Natural killer cell (primary cell): ENCODE measurements at regions not wholly inside any gene's neighbourhood (a gene's known extent, or its start where the extent isn't known, plus 50 kb on each side); places are given as distances from the start of the nearest gene placed in this dataset.

Experiments used
- ATAC-seq, 3 donors: fragments of 150-1000 bp in 2 of 3; fragments of 200-7000 bp in 1 of 3; cut with Tn5 transposase; 1 replicate in 1 of 3; 2 replicates in 2 of 3; pipeline ENCODE4 v1.10.0; 2021; ENCODE audit warnings: mild to moderate bottlenecking in 2 of 3, moderate library complexity in 2 of 3
- DNase-seq, 2 donors: peaks; one replicate each; pipeline versions ENCODE4 v3.0.0 to v3.0.0-alpha.2; 2013 to 2021; ENCODE audit warnings: mixed read lengths in 1 of 2
- H3K27ac ChIP-seq: one replicate; pipeline ENCODE4 v1.5.1; 2013; ENCODE audit warnings: mild to moderate bottlenecking, low read length
- H3K27me3 ChIP-seq: one replicate; pipeline ENCODE4 v1.6.1; 2013; ENCODE audit warnings: low read length; ENCODE audit not compliant: control insufficient read depth, insufficient read depth
- H3K36me3 ChIP-seq: one replicate; pipeline ENCODE4 v1.6.1; 2013; ENCODE audit warnings: low read length; ENCODE audit not compliant: control insufficient read depth, insufficient read depth
- H3K4me1 ChIP-seq: one replicate; pipeline ENCODE4 v1.6.1; 2013; ENCODE audit warnings: low read length; ENCODE audit not compliant: control insufficient read depth, insufficient read depth
- H3K4me3 ChIP-seq: one replicate; pipeline ENCODE4 v1.5.1; 2013; ENCODE audit warnings: low read length
- H3K9me3 ChIP-seq: one replicate; pipeline ENCODE4 v1.6.1; 2013; ENCODE audit warnings: low read length; ENCODE audit not compliant: control insufficient read depth, insufficient read depth
- H3K27ac Mint-ChIP-seq, 2 donors: one replicate each; pipeline ENCODE4 v1.8.0; 2022; ENCODE audit warnings: mild to moderate bottlenecking in 2 of 2, mixed read lengths in 2 of 2, moderate library complexity in 1 of 2
- H3K27me3 Mint-ChIP-seq, 2 donors: one replicate each; pipeline ENCODE4 v1.8.0; 2022; ENCODE audit warnings: low read depth in 2 of 2, mixed read lengths in 2 of 2
- H3K36me3 Mint-ChIP-seq: one replicate; pipeline ENCODE4 v1.8.0; 2022; ENCODE audit warnings: mixed read lengths
- H3K4me1 Mint-ChIP-seq, 2 donors: one replicate each; pipeline ENCODE4 v1.8.0; 2022; ENCODE audit warnings: mixed read lengths in 2 of 2
- H3K4me3 Mint-ChIP-seq: one replicate; pipeline ENCODE4 v1.8.0; 2022; ENCODE audit warnings: mild to moderate bottlenecking, moderate library complexity, mixed read lengths
- H3K9me3 Mint-ChIP-seq, 2 donors: one replicate each; pipeline ENCODE4 v1.8.0; 2022; ENCODE audit warnings: mixed read lengths in 2 of 2
- WGBS: methylation state at CpG from one replicate; pipeline ENCODE4 v1.1.7; 2013; ENCODE audit warnings: missing lambda C conversion rate; ENCODE audit not compliant: insufficient coverage; 5-methylcytosine and 5-hydroxymethylcytosine counted together
- intact Hi-C: fragments of 100-400 bp; cut with micrococcal nuclease; formaldehyde crosslinking; loops from one replicate; pipeline ENCODE4 v1.14.2; 2022
- TF ChIP-seq, protein P1 (sequence below): fragments of 200-600 bp; IDR thresholded peaks from one replicate; pipeline ENCODE4 v1.8.0; 2022; ENCODE audit warnings: antibody characterized with exemption

DNA sequence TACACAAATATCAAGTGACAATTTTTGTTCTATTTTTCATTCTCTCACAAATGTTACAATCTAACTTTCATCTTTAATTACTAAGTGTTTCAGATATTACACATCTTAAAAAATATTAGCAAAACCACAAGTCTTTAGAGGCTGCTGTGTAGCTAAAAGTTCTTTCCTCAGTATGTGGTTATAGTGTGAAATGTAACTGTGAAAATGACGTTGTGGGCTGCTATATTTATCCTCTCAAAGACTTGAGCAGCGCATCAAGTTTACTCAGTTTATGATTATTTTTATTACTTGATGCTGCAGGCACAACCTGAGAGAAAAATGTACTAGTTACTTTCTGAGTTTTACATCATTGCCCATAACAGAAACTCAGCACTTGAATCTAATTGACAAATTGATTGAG, 2860.6 kb upstream of the PCDH20 start:
- H3K27ac ChIP-seq: no peak overlapping the region
- Mint-ChIP-seq H3K36me3 (no peaks in the 10 kb centered on the region), H3K4me3 (no peak overlapping the region), H3K27ac (no peak overlapping the region), H3K9me3 (peaks cover 3 to 6% of the 10 kb centered on the region in 2 donors), H3K27me3 (no peaks in the 10 kb centered on the region), H3K4me1 (no peaks in the 10 kb centered on the region)
- intact Hi-C loops: no loop called here
- 17% methylated on average over 2 of the region's 2 CpGs for WGBS
- no peaks in the 10 kb centered on the region for H3K4me1 ChIP-seq
- H3K9me3 ChIP-seq: peaks cover 3% of the 10 kb centered on the region
- ATAC-seq (no peak), DNase-seq (no peak)
- H3K36me3 ChIP-seq: no peaks in the 10 kb centered on the region
- no peaks in the 10 kb centered on the region for H3K27me3 ChIP-seq
- TF ChIP-seq, protein P1, sequence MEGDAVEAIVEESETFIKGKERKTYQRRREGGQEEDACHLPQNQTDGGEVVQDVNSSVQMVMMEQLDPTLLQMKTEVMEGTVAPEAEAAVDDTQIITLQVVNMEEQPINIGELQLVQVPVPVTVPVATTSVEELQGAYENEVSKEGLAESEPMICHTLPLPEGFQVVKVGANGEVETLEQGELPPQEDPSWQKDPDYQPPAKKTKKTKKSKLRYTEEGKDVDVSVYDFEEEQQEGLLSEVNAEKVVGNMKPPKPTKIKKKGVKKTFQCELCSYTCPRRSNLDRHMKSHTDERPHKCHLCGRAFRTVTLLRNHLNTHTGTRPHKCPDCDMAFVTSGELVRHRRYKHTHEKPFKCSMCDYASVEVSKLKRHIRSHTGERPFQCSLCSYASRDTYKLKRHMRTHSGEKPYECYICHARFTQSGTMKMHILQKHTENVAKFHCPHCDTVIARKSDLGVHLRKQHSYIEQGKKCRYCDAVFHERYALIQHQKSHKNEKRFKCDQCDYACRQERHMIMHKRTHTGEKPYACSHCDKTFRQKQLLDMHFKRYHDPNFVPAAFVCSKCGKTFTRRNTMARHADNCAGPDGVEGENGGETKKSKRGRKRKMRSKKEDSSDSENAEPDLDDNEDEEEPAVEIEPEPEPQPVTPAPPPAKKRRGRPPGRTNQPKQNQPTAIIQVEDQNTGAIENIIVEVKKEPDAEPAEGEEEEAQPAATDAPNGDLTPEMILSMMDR: no peak
- no peak overlapping the region for H3K4me3 ChIP-seq

DNA sequence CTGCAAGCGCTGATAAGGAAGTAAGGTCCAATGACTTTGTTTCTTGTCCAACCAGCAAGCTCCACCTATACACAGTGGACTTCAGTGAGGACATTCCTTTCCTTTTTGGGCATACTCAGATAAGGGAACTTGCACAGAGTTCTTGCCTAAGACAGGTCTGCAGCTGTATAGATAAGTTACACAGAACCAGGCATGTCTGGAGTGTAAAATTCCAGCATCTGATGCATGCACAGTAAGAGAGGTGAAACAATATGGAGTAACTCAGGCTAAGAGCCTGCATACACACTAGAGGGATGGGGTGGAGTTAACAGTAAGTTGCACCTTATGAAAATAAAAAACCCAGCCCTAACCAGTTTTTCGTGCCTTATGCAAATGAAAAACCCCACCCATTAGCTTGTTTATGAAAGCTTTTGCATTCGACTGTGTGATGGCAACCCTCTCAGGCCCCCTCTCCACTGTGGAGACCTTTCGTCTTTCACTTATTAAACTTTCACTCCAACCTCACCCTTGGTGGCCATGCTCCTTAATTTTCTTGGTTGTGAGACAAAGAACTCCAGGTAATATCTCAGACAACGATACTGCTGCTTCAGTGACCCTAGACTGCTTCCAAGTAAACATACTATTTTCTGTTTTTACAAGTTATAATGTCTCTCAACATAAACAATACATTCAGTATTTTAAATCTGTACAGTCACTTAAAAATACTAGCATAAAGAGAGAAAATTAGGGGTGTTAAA, 2859.0 kb upstream of the PCDH20 start:
- DNase-seq (no peak), ATAC-seq (no peak)
- H3K27me3 Mint-ChIP-seq: no peaks in the 10 kb centered on the region
- H3K27me3 ChIP-seq: no peaks in the 10 kb centered on the region
- no peaks in the 10 kb centered on the region for H3K4me1 Mint-ChIP-seq
- no peak overlapping the region for H3K27ac Mint-ChIP-seq
- H3K27ac ChIP-seq: no peak overlapping the region
- H3K9me3 ChIP-seq: peaks cover 3% of the 10 kb centered on the region
- no peak overlapping the region for H3K4me3 ChIP-seq
- intact Hi-C loops: no loop called here
- peaks cover 3 to 6% of the 10 kb centered on the region in 2 donors for H3K9me3 Mint-ChIP-seq
- no peak overlapping the region for H3K4me3 Mint-ChIP-seq
- H3K36me3 ChIP-seq: no peaks in the 10 kb centered on the region
- TF ChIP-seq, protein P1: no peak
- H3K36me3 Mint-ChIP-seq: no peaks in the 10 kb centered on the region
- 64% methylated on average over 5 of the region's 5 CpGs for WGBS
- H3K4me1 ChIP-seq: no peaks in the 10 kb centered on the region

DNA sequence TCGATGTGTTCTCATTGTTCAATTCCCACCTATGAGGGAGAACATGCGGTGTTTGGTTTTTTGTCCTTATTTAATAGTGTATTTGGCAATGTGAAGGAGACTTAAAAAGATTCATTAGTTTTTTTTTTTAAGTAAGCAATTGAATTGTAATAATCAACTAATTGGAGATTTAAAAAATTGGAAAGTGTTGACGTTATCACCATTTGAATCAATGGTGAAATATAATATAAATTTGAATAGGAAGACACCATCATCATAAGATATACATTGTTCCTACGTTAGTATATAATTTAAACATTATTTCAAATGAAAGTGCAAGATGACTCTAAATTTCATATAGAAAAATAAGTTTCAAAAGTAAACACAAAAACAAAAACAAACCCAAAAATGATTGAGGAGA, 2858.1 kb upstream of the PCDH20 start:
- no peak overlapping the region for H3K4me3 ChIP-seq
- no peaks in the 10 kb centered on the region for H3K27me3 Mint-ChIP-seq
- H3K9me3 ChIP-seq: peaks cover 3% of the 10 kb centered on the region
- no peak overlapping the region for H3K27ac ChIP-seq
- TF ChIP-seq, protein P1: no peak
- H3K4me1 ChIP-seq: no peaks in the 10 kb centered on the region
- no peaks in the 10 kb centered on the region for H3K36me3 Mint-ChIP-seq
- WGBS: 78% methylated on average over 2 of the region's 4 CpGs
- no peaks in the 10 kb centered on the region for H3K36me3 ChIP-seq
- H3K27me3 ChIP-seq: no peaks in the 10 kb centered on the region
- peaks cover 6 to 10% of the 10 kb centered on the region in 2 donors for H3K9me3 Mint-ChIP-seq
- no peak overlapping the region for H3K4me3 Mint-ChIP-seq
- no peak for DNase-seq
- no peak overlapping the region for H3K27ac Mint-ChIP-seq
- H3K4me1 Mint-ChIP-seq: no peaks in the 10 kb centered on the region
- ATAC-seq: no peak
- intact Hi-C loops: no loop called here

DNA sequence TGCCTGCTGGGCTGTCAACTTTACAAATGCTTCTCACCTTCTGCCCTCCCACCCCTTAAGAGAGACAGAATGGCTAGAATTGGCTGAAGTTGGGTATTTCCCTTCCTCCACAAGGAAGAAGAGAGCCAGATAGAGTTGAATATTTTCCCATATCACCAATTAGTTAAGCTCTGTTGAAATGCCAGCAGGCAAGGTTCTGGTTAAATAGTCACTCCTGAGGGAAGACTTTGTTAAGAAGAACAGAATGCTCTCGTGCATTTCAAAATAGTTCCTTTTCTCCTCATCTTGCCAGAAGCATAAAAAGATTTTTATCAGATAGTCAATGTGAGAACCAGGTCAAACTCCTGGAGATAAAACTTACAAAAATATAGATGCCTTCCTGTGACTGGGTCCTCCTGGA, 2857.0 kb upstream of the PCDH20 start:
- TF ChIP-seq, protein P1: no peak
- Histone ChIP-seq H3K27ac (no peak overlapping the region), H3K9me3 (peaks cover 3% of the 10 kb centered on the region), H3K36me3 (no peaks in the 10 kb centered on the region), H3K4me1 (no peaks in the 10 kb centered on the region), H3K4me3 (no peak overlapping the region), H3K27me3 (no peaks in the 10 kb centered on the region)
- intact Hi-C loops: no loop called here
- Mint-ChIP-seq H3K27me3 (no peaks in the 10 kb centered on the region), H3K9me3 (peaks cover 6 to 12% of the 10 kb centered on the region in 2 donors), H3K4me1 (no peaks in the 10 kb centered on the region), H3K27ac (no peak overlapping the region), H3K4me3 (no peak overlapping the region), H3K36me3 (peaks cover under 1% of the 10 kb centered on the region)
- WGBS: 57% methylated on average over 1 of the region's 1 CpG
- DNase-seq (no peak), ATAC-seq (no peak)
